B cell (primary cell): ENCODE measurements at regions not wholly inside any gene's neighbourhood (a gene's known extent, or its start where the extent isn't known, plus 50 kb on each side); places are given as distances from the start of the nearest gene placed in this dataset.

Experiments
- ATAC-seq: fragments of 200-7000 bp; cut with Tn5 transposase; one replicate; pipeline ENCODE4 v1.10.0; 2021; ENCODE audit warnings: low read depth, mild to moderate bottlenecking, moderate number of reproducible peaks, moderate library complexity
- CTCF ChIA-PET: fragments of 350-600 bp; sonication (Branson Sonifier 250); formaldehyde crosslinking; loops from one replicate; lab custom pipeline; 2021; ENCODE audit warnings: antibody characterized with exemption, inconsistent platforms; lab: Charles Lee
- POLR2A ChIA-PET: fragments of 350-600 bp; sonication (Branson Sonifier 250); formaldehyde crosslinking; loops from one replicate; lab custom pipeline; 2021; ENCODE audit warnings: antibody characterized with exemption; lab: Charles Lee
- DNase-seq: peaks from one replicate; pipeline ENCODE4 v3.0.0; 2013
- H2AFZ ChIP-seq: 2 replicates; pipeline ENCODE4 v1.6.1; 2012; ENCODE audit warnings: mild to moderate bottlenecking, low read depth, low read length; ENCODE audit not compliant: insufficient read depth, poor library complexity, severe bottlenecking
- H3K27ac ChIP-seq, 2 donors: 1 replicate in 1 of 2; 2 replicates in 1 of 2; pipeline ENCODE4 v1.5.1; 2012 to 2013; ENCODE audit warnings: low read length in 2 of 2, mild to moderate bottlenecking in 2 of 2, moderate library complexity in 1 of 2
- H3K27me3 ChIP-seq, 4 experiments: fragments of 200-600 bp in 1 of 4; sonication (generic) in 1 of 4; replicated peaks in 1 of 4; 1 replicate in 2 of 4; 2 replicates in 2 of 4; pipeline versions ENCODE4 v1.6.1 to v1.7.0; 2013 to 2016; ENCODE audit warnings: low read length in 3 of 4, mild to moderate bottlenecking in 2 of 4, mixed read lengths in 1 of 4, moderate library complexity in 1 of 4; ENCODE audit not compliant: insufficient read depth in 4 of 4, control insufficient read depth in 3 of 4; ENCODE audit errors: control extremely low read depth in 1 of 4
- H3K36me3 ChIP-seq, 2 experiments: replicated peaks in 1 of 2; 1 replicate in 1 of 2; 2 replicates in 1 of 2; pipeline versions ENCODE4 v1.6.1 to v1.7.1; 2013; ENCODE audit warnings: low read length in 1 of 2; ENCODE audit not compliant: insufficient read depth in 2 of 2, control insufficient read depth in 1 of 2; ENCODE audit errors: control extremely low read depth in 1 of 2, extremely low read depth in 1 of 2
- H3K4me1 ChIP-seq, 2 donors: fragments of 200-600 bp in 1 of 2; sonication (generic) in 1 of 2; 1 replicate in 1 of 2; 2 replicates in 1 of 2; pipeline versions ENCODE4 v1.5.1 to v1.6.1; 2013 to 2017; ENCODE audit warnings: low read length in 2 of 2; ENCODE audit not compliant: control insufficient read depth in 2 of 2, insufficient read depth in 2 of 2
- H3K4me2 ChIP-seq: replicated peaks from 2 replicates; pipeline ENCODE3; 2012; ENCODE audit warnings: mild to moderate bottlenecking, low read depth, low read length; ENCODE audit not compliant: poor library complexity, severe bottlenecking
- H3K4me3 ChIP-seq, 5 experiments: fragments of 200-600 bp in 1 of 5; sonication (generic) in 1 of 5; 1 replicate in 3 of 5; 2 replicates in 2 of 5; pipeline versions ENCODE4 v1.5.1 to v1.7.0; 2011 to 2016; ENCODE audit warnings: low read length in 4 of 5, mild to moderate bottlenecking in 4 of 5, low read depth in 2 of 5, control low read depth in 1 of 5, moderate library complexity in 1 of 5; ENCODE audit not compliant: insufficient read depth in 1 of 5; ENCODE audit errors: control extremely low read depth in 1 of 5, extremely low read depth in 1 of 5
- H3K79me2 ChIP-seq: fragments of 200-600 bp; sonication (generic); one replicate; pipeline ENCODE4 v1.6.0; 2016; ENCODE audit warnings: low read length; ENCODE audit not compliant: control insufficient read depth, insufficient read depth
- H3K9ac ChIP-seq: fragments of 200-600 bp; sonication (generic); 2 replicates; pipeline ENCODE4 v1.6.1; 2017; ENCODE audit warnings: mild to moderate bottlenecking, low read length, moderate library complexity
- H3K9me3 ChIP-seq, 3 donors: one replicate each; pipeline versions ENCODE4 v1.6.1 to v1.7.1; 2013; ENCODE audit warnings: low read length in 2 of 3; ENCODE audit not compliant: control insufficient read depth in 2 of 3, insufficient read depth in 1 of 3; ENCODE audit errors: control extremely low read depth in 1 of 3
- H4K20me1 ChIP-seq: 2 replicates; pipeline ENCODE4 v1.6.0; 2012; ENCODE audit warnings: mild to moderate bottlenecking, low read length; ENCODE audit not compliant: insufficient read depth, control insufficient read depth, poor library complexity, severe bottlenecking
- H3K27ac Mint-ChIP-seq: one replicate; pipeline ENCODE4 v1.8.0; 2021; ENCODE audit warnings: mixed read lengths
- H3K27me3 Mint-ChIP-seq: one replicate; pipeline ENCODE4 v1.8.0; 2021; ENCODE audit warnings: mixed read lengths
- H3K4me1 Mint-ChIP-seq: one replicate; pipeline ENCODE4 v1.8.0; 2021; ENCODE audit warnings: mixed read lengths
- H3K4me3 Mint-ChIP-seq: one replicate; pipeline ENCODE4 v1.8.0; 2021; ENCODE audit warnings: mixed read lengths
- H3K9me3 Mint-ChIP-seq: one replicate; pipeline ENCODE4 v1.8.0; 2022; ENCODE audit warnings: mixed read lengths; ENCODE audit not compliant: insufficient read depth
- EZH2 ChIP-seq: IDR thresholded peaks from 2 replicates; pipeline ENCODE4 v1.6.1; 2012; ENCODE audit warnings: borderline replicate concordance, low read depth, mild to moderate bottlenecking, moderate library complexity, low read length; ENCODE audit not compliant: insufficient read depth, poor library complexity, severe bottlenecking
- WGBS: methylation state at CpG from one replicate; pipeline ENCODE4 v1.1.5; 2013; ENCODE audit warnings: missing lambda C conversion rate; ENCODE audit not compliant: insufficient coverage; 5-methylcytosine and 5-hydroxymethylcytosine counted together
- intact Hi-C: fragments of 100-400 bp; cut with micrococcal nuclease; formaldehyde crosslinking; loops from one replicate; pipeline ENCODE4 v1.10.0; 2022
- TF ChIP-seq, protein P1 (sequence below): fragments of 200-600 bp; IDR thresholded peaks from one replicate; pipeline ENCODE4 v1.8.0; 2022; ENCODE audit warnings: antibody characterized with exemption, mild to moderate bottlenecking

- H3K27ac ChIP-seq: no peak overlapping the region
- ChIA-PET CTCF (no interaction called here), POLR2A (no interaction called here)
- H3K27ac Mint-ChIP-seq: no peak overlapping the region
- no peak overlapping the region for H3K4me2 ChIP-seq
- H3K9me3 Mint-ChIP-seq: peaks cover 3% of the 10 kb centered on the region
- H2AFZ ChIP-seq: no peak overlapping the region
- no peaks in the 10 kb centered on the region for H3K9me3 ChIP-seq
- H3K4me1 ChIP-seq: no peaks in the 10 kb centered on the region
- no peak overlapping the region for H3K4me3 ChIP-seq
- no peak overlapping the region for H3K4me3 Mint-ChIP-seq
- peaks cover 26% of the 10 kb centered on the region for H3K27me3 Mint-ChIP-seq
- no peaks in the 10 kb centered on the region for H3K4me1 Mint-ChIP-seq
- intact Hi-C loops: no loop called here
- 100% methylated on average over 4 of the region's 4 CpGs for WGBS
- TF ChIP-seq, protein P1, sequence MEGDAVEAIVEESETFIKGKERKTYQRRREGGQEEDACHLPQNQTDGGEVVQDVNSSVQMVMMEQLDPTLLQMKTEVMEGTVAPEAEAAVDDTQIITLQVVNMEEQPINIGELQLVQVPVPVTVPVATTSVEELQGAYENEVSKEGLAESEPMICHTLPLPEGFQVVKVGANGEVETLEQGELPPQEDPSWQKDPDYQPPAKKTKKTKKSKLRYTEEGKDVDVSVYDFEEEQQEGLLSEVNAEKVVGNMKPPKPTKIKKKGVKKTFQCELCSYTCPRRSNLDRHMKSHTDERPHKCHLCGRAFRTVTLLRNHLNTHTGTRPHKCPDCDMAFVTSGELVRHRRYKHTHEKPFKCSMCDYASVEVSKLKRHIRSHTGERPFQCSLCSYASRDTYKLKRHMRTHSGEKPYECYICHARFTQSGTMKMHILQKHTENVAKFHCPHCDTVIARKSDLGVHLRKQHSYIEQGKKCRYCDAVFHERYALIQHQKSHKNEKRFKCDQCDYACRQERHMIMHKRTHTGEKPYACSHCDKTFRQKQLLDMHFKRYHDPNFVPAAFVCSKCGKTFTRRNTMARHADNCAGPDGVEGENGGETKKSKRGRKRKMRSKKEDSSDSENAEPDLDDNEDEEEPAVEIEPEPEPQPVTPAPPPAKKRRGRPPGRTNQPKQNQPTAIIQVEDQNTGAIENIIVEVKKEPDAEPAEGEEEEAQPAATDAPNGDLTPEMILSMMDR: no peak
- no peak for TF ChIP-seq EZH2
- ATAC-seq (no peak), DNase-seq (no peak)
- no peak overlapping the region for H3K9ac ChIP-seq
- no peaks in the 10 kb centered on the region for H3K36me3 ChIP-seq
- H3K27me3 ChIP-seq: peaks cover 0 to 5% (median 2%) of the 10 kb centered on the region in 4 experiments
- no peaks in the 10 kb centered on the region for H3K79me2 ChIP-seq
- no peaks in the 10 kb centered on the region for H4K20me1 ChIP-seq
Measured at GRCh38 chr15:94145046-94145445, 86.3 kb upstream of the MCTP2 start.

DNA sequence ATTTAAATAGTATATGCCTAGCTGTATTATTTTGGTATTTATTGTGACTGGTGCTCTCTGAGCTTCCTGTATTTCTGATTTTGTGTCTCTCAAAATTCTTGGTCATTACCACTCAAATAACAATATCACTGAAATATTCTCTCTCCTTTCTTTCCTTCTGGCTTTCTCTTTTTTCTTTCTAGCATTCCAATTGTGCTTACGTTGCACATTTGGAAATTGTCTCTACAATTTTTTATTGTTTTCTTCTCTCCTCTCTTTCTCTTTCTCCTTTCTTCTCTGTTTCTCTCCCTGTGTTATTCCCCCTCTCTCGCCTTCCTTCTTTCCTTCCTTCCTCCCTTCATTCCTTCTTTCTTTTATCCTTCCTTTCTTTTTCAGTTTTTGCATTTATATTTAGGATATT, 89.6 kb upstream of the MCTP2 start:
- Mint-ChIP-seq H3K9me3 (peaks cover 3% of the 10 kb centered on the region), H3K27ac (no peak overlapping the region), H3K27me3 (peaks cover 40% of the 10 kb centered on the region), H3K4me3 (no peak overlapping the region), H3K4me1 (no peaks in the 10 kb centered on the region)
- Histone ChIP-seq H3K36me3 (no peaks in the 10 kb centered on the region), H3K4me1 (no peaks in the 10 kb centered on the region), H3K4me3 (no peak overlapping the region), H3K79me2 (no peaks in the 10 kb centered on the region), H4K20me1 (no peaks in the 10 kb centered on the region), H3K4me2 (no peak overlapping the region), H3K27ac (no peak overlapping the region), H2AFZ (no peak overlapping the region), H3K27me3 (peaks cover 0 to 5% (median 2%) of the 10 kb centered on the region in 4 experiments), H3K9me3 (no peaks in the 10 kb centered on the region), H3K9ac (no peak overlapping the region)
- no peak for TF ChIP-seq EZH2
- TF ChIP-seq, protein P1: no peak
- DNase-seq (no peak), ATAC-seq (no peak)
- CTCF ChIA-PET: no interaction called here
- POLR2A ChIA-PET: no interaction called here
- intact Hi-C loops: no loop called here
- WGBS: 100% methylated on average over 1 of the region's 2 CpGs
